ENCODE measurements at regions not wholly inside any gene's neighbourhood (a gene's known extent, or its start where the extent isn't known, plus 50 kb on each side); places are given as distances from the start of the nearest gene placed in this dataset.

GRCh38 chr13:80052286-80052685 is 288.6 kb downstream of the SPRY2 start:
- H2AK9ac ChIP-seq (replicated peaks; ENCODE audit: low read depth, low read length, poor library complexity) = no peak overlapping the region
- peaks cover 8% of the 10 kb centered on the region for H3K4me1 ChIP-seq (ENCODE audit: control insufficient read depth, insufficient read depth, low read length)
- ChIA-PET CTCF (no interaction called here), POLR2A (ENCODE audit: unreplicated experiment) (no interaction called here)
- no peaks in the 10 kb centered on the region for H3K36me3 ChIP-seq (ENCODE audit: control insufficient read depth, insufficient read depth, low read length)
- BruUV-seq (replicated peaks) = no TSS peak
- no peak overlapping the region for H3K56ac ChIP-seq (ENCODE audit: extremely low read depth, insufficient read depth, low read length)
- no peak overlapping the region for H4K5ac ChIP-seq (ENCODE audit: low read depth, low read length)
- in situ Hi-C loops (cut with MboI; ENCODE audit: low sequenced_read_pairs) (no loop called here), intact Hi-C loops (cut with micrococcal nuclease) (no loop called here), dilution Hi-C loops (cut with HindIII; ENCODE audit: low sequenced_read_pairs, unreplicated experiment) (no loop called here)
- no peak overlapping the region for H3K27ac ChIP-seq (ENCODE audit: insufficient read depth, low read length)
- H2AK5ac ChIP-seq (ENCODE audit: low read depth, low read length) = no peak overlapping the region
- no peak overlapping the region for H3K23ac ChIP-seq (ENCODE audit: low read depth, low read length)
- no peak for DNase-seq
- no peaks in the 10 kb centered on the region for H4K20me1 ChIP-seq (ENCODE audit: insufficient read depth, low read length)
- H3K14ac ChIP-seq (replicated peaks; ENCODE audit: low read depth, low read length) = no peak overlapping the region
- H3K9me1 ChIP-seq (ENCODE audit: insufficient read depth, low read length) = peaks cover 2% of the 10 kb centered on the region; the same call in 1 of the 2 replicates
- ATAC-seq (ENCODE audit: low read depth) = no peak
- H2BK20ac ChIP-seq (ENCODE audit: low read depth, low read length) = no peak overlapping the region
- no peak overlapping the region for H2BK5ac ChIP-seq (ENCODE audit: low read depth, low read length, poor library complexity, severe bottlenecking)
- no peak for TF ChIP-seq SMC3 (IDR thresholded peaks at IDR 0.05; ENCODE audit: low read depth, low read length)
- no peak overlapping the region for H3K18ac ChIP-seq (ENCODE audit: low read depth, low read length)
- H2BK120ac ChIP-seq (ENCODE audit: low read depth, low read length) = no peak overlapping the region
- H3K4me3 ChIP-seq (ENCODE audit: insufficient read depth, low read depth, low read length) = no peak overlapping the region
- no peak overlapping the region for H3K9ac ChIP-seq (ENCODE audit: low read depth, low read length)
- H3K4ac ChIP-seq (ENCODE audit: low read depth, low read length) = no peak overlapping the region
- no peak overlapping the region for H2AFZ ChIP-seq (replicated peaks; ENCODE audit: low read length, poor library complexity)
- H2BK15ac ChIP-seq (ENCODE audit: low read depth, low read length) = no peak overlapping the region
- no peaks in the 10 kb centered on the region for H3K79me1 ChIP-seq (ENCODE audit: low read depth in 1 of 2, low read length in 2 of 2)
- no peak overlapping the region for H3K4me2 ChIP-seq (ENCODE audit: low read depth, low read length)
- H4K91ac ChIP-seq (ENCODE audit: insufficient read depth, low read depth, low read length) = no peak overlapping the region
- H3K27me3 ChIP-seq (ENCODE audit: control insufficient read depth, insufficient read depth, low read length) = no peaks in the 10 kb centered on the region
- no peaks in the 10 kb centered on the region for H3K9me3 ChIP-seq (ENCODE audit: control insufficient read depth, insufficient read depth, low read length)
- no peak overlapping the region for H4K8ac ChIP-seq (ENCODE audit: low read depth in 2 of 2, low read length in 2 of 2)

Data from IMR-90 (cell line).